B cell (primary cell): ENCODE measurements at regions not wholly inside any gene's neighbourhood (a gene's known extent, or its start where the extent isn't known, plus 50 kb on each side); places are given as distances from the start of the nearest gene placed in this dataset.

ENCODE experiments used
- ATAC-seq: fragments of 200-7000 bp; cut with Tn5 transposase; one replicate; pipeline ENCODE4 v1.10.0; 2021; ENCODE audit warnings: low read depth, mild to moderate bottlenecking, moderate number of reproducible peaks, moderate library complexity
- CTCF ChIA-PET: fragments of 350-600 bp; sonication (Branson Sonifier 250); formaldehyde crosslinking; loops from one replicate; lab custom pipeline; 2021; ENCODE audit warnings: antibody characterized with exemption, inconsistent platforms; lab: Charles Lee
- POLR2A ChIA-PET: fragments of 350-600 bp; sonication (Branson Sonifier 250); formaldehyde crosslinking; loops from one replicate; lab custom pipeline; 2021; ENCODE audit warnings: antibody characterized with exemption; lab: Charles Lee
- DNase-seq: peaks from one replicate; pipeline ENCODE4 v3.0.0; 2013
- H2AFZ ChIP-seq: 2 replicates; pipeline ENCODE4 v1.6.1; 2012; ENCODE audit warnings: mild to moderate bottlenecking, low read depth, low read length; ENCODE audit not compliant: insufficient read depth, poor library complexity, severe bottlenecking
- H3K27ac ChIP-seq, 2 donors: 1 replicate in 1 of 2; 2 replicates in 1 of 2; pipeline ENCODE4 v1.5.1; 2012 to 2013; ENCODE audit warnings: low read length in 2 of 2, mild to moderate bottlenecking in 2 of 2, moderate library complexity in 1 of 2
- H3K27me3 ChIP-seq, 4 experiments: fragments of 200-600 bp in 1 of 4; sonication (generic) in 1 of 4; replicated peaks in 1 of 4; 1 replicate in 2 of 4; 2 replicates in 2 of 4; pipeline versions ENCODE4 v1.6.1 to v1.7.0; 2013 to 2016; ENCODE audit warnings: low read length in 3 of 4, mild to moderate bottlenecking in 2 of 4, mixed read lengths in 1 of 4, moderate library complexity in 1 of 4; ENCODE audit not compliant: insufficient read depth in 4 of 4, control insufficient read depth in 3 of 4; ENCODE audit errors: control extremely low read depth in 1 of 4
- H3K36me3 ChIP-seq, 2 experiments: replicated peaks in 1 of 2; 1 replicate in 1 of 2; 2 replicates in 1 of 2; pipeline versions ENCODE4 v1.6.1 to v1.7.1; 2013; ENCODE audit warnings: low read length in 1 of 2; ENCODE audit not compliant: insufficient read depth in 2 of 2, control insufficient read depth in 1 of 2; ENCODE audit errors: control extremely low read depth in 1 of 2, extremely low read depth in 1 of 2
- H3K4me1 ChIP-seq, 2 donors: fragments of 200-600 bp in 1 of 2; sonication (generic) in 1 of 2; 1 replicate in 1 of 2; 2 replicates in 1 of 2; pipeline versions ENCODE4 v1.5.1 to v1.6.1; 2013 to 2017; ENCODE audit warnings: low read length in 2 of 2; ENCODE audit not compliant: control insufficient read depth in 2 of 2, insufficient read depth in 2 of 2
- H3K4me2 ChIP-seq: replicated peaks from 2 replicates; pipeline ENCODE3; 2012; ENCODE audit warnings: mild to moderate bottlenecking, low read depth, low read length; ENCODE audit not compliant: poor library complexity, severe bottlenecking
- H3K4me3 ChIP-seq, 5 experiments: fragments of 200-600 bp in 1 of 5; sonication (generic) in 1 of 5; 1 replicate in 3 of 5; 2 replicates in 2 of 5; pipeline versions ENCODE4 v1.5.1 to v1.7.0; 2011 to 2016; ENCODE audit warnings: low read length in 4 of 5, mild to moderate bottlenecking in 4 of 5, low read depth in 2 of 5, control low read depth in 1 of 5, moderate library complexity in 1 of 5; ENCODE audit not compliant: insufficient read depth in 1 of 5; ENCODE audit errors: control extremely low read depth in 1 of 5, extremely low read depth in 1 of 5
- H3K79me2 ChIP-seq: fragments of 200-600 bp; sonication (generic); one replicate; pipeline ENCODE4 v1.6.0; 2016; ENCODE audit warnings: low read length; ENCODE audit not compliant: control insufficient read depth, insufficient read depth
- H3K9ac ChIP-seq: fragments of 200-600 bp; sonication (generic); 2 replicates; pipeline ENCODE4 v1.6.1; 2017; ENCODE audit warnings: mild to moderate bottlenecking, low read length, moderate library complexity
- H3K9me3 ChIP-seq, 3 donors: one replicate each; pipeline versions ENCODE4 v1.6.1 to v1.7.1; 2013; ENCODE audit warnings: low read length in 2 of 3; ENCODE audit not compliant: control insufficient read depth in 2 of 3, insufficient read depth in 1 of 3; ENCODE audit errors: control extremely low read depth in 1 of 3
- H4K20me1 ChIP-seq: 2 replicates; pipeline ENCODE4 v1.6.0; 2012; ENCODE audit warnings: mild to moderate bottlenecking, low read length; ENCODE audit not compliant: insufficient read depth, control insufficient read depth, poor library complexity, severe bottlenecking
- H3K27ac Mint-ChIP-seq: one replicate; pipeline ENCODE4 v1.8.0; 2021; ENCODE audit warnings: mixed read lengths
- H3K27me3 Mint-ChIP-seq: one replicate; pipeline ENCODE4 v1.8.0; 2021; ENCODE audit warnings: mixed read lengths
- H3K4me1 Mint-ChIP-seq: one replicate; pipeline ENCODE4 v1.8.0; 2021; ENCODE audit warnings: mixed read lengths
- H3K4me3 Mint-ChIP-seq: one replicate; pipeline ENCODE4 v1.8.0; 2021; ENCODE audit warnings: mixed read lengths
- H3K9me3 Mint-ChIP-seq: one replicate; pipeline ENCODE4 v1.8.0; 2022; ENCODE audit warnings: mixed read lengths; ENCODE audit not compliant: insufficient read depth
- EZH2 ChIP-seq: IDR thresholded peaks from 2 replicates; pipeline ENCODE4 v1.6.1; 2012; ENCODE audit warnings: borderline replicate concordance, low read depth, mild to moderate bottlenecking, moderate library complexity, low read length; ENCODE audit not compliant: insufficient read depth, poor library complexity, severe bottlenecking
- WGBS: methylation state at CpG from one replicate; pipeline ENCODE4 v1.1.5; 2013; ENCODE audit warnings: missing lambda C conversion rate; ENCODE audit not compliant: insufficient coverage; 5-methylcytosine and 5-hydroxymethylcytosine counted together
- intact Hi-C: fragments of 100-400 bp; cut with micrococcal nuclease; formaldehyde crosslinking; loops from one replicate; pipeline ENCODE4 v1.10.0; 2022
- TF ChIP-seq, protein P1 (sequence below): fragments of 200-600 bp; IDR thresholded peaks from one replicate; pipeline ENCODE4 v1.8.0; 2022; ENCODE audit warnings: antibody characterized with exemption, mild to moderate bottlenecking

GRCh38 chr21:31398574-31398973 is 54.5 kb upstream of the TIAM1 start:
- POLR2A ChIA-PET, result no interaction called here
- no peak for ATAC-seq
- Histone ChIP-seq H2AFZ (no peak overlapping the region), H4K20me1 (no peaks in the 10 kb centered on the region), H3K4me1 (no peaks in the 10 kb centered on the region), H3K36me3 (no peaks in the 10 kb centered on the region), H3K9me3 (no peaks in the 10 kb centered on the region), H3K79me2 (no peaks in the 10 kb centered on the region), H3K4me3 (no peak overlapping the region), H3K9ac (no peak overlapping the region), H3K27ac (no peak overlapping the region), H3K4me2 (no peak overlapping the region), H3K27me3 (no peaks in the 10 kb centered on the region)
- Mint-ChIP-seq H3K4me3 (no peak overlapping the region), H3K4me1 (no peaks in the 10 kb centered on the region), H3K27me3 (no peaks in the 10 kb centered on the region), H3K27ac (no peak overlapping the region), H3K9me3 (no peaks in the 10 kb centered on the region)
- no peak for DNase-seq
- TF ChIP-seq, protein P1, sequence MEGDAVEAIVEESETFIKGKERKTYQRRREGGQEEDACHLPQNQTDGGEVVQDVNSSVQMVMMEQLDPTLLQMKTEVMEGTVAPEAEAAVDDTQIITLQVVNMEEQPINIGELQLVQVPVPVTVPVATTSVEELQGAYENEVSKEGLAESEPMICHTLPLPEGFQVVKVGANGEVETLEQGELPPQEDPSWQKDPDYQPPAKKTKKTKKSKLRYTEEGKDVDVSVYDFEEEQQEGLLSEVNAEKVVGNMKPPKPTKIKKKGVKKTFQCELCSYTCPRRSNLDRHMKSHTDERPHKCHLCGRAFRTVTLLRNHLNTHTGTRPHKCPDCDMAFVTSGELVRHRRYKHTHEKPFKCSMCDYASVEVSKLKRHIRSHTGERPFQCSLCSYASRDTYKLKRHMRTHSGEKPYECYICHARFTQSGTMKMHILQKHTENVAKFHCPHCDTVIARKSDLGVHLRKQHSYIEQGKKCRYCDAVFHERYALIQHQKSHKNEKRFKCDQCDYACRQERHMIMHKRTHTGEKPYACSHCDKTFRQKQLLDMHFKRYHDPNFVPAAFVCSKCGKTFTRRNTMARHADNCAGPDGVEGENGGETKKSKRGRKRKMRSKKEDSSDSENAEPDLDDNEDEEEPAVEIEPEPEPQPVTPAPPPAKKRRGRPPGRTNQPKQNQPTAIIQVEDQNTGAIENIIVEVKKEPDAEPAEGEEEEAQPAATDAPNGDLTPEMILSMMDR, result no peak
- no peak for TF ChIP-seq EZH2
- no CpG with 5 or more reads among the region's 5 CpGs for WGBS
- CTCF ChIA-PET, result no interaction called here
- intact Hi-C loops, result no loop called here

DNA sequence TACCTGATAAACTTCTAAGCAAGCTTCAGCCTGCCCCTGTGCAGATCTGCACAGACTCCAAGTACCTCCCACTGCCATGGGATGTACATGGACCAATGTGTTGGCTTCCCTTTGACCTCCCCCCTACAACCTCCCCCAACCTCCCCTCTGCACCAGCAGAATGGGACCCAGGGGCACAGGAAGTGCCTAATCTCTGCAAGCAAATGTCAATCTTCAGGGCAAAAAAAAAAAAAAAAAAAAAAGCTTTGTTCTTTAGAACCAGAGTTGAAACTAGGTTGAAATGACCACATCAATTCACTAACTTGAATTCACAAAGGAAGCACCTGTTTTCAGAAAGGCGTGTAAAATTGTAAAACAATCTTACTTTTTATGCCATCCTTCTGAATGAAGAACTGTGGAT is 53.9 kb upstream of the TIAM1 start:
- Mint-ChIP-seq H3K4me1 (no peaks in the 10 kb centered on the region), H3K27me3 (no peaks in the 10 kb centered on the region), H3K9me3 (no peaks in the 10 kb centered on the region), H3K4me3 (no peak overlapping the region), H3K27ac (no peak overlapping the region)
- no peak for DNase-seq
- H3K79me2 ChIP-seq, result no peaks in the 10 kb centered on the region
- H3K36me3 ChIP-seq, result no peaks in the 10 kb centered on the region
- ChIA-PET POLR2A (no interaction called here), CTCF (no interaction called here)
- H3K4me2 ChIP-seq, result no peak overlapping the region
- no peak overlapping the region for H3K4me3 ChIP-seq
- WGBS, result no CpG with 5 or more reads among the region's 1 CpG
- H4K20me1 ChIP-seq, result no peaks in the 10 kb centered on the region
- H3K4me1 ChIP-seq, result no peaks in the 10 kb centered on the region
- intact Hi-C loops, result no loop called here
- no peak for ATAC-seq
- TF ChIP-seq, protein P1, result no peak
- TF ChIP-seq EZH2, result no peak
- H3K9me3 ChIP-seq, result no peaks in the 10 kb centered on the region
- H2AFZ ChIP-seq, result no peak overlapping the region
- H3K27ac ChIP-seq, result no peak overlapping the region
- no peaks in the 10 kb centered on the region for H3K27me3 ChIP-seq
- no peak overlapping the region for H3K9ac ChIP-seq
